Prostate gland (tissue), 2 donors: ENCODE measurements at regions not wholly inside any gene's neighbourhood (a gene's known extent, or its start where the extent isn't known, plus 50 kb on each side); places are given as distances from the start of the nearest gene placed in this dataset.

ENCODE experiments used
- CTCF ChIP-seq, 4 experiments: fragments of 200-600 bp in 2 of 4; fragments of 450-650 bp in 2 of 4; sonication (generic) in 2 of 4; IDR thresholded peaks; 1 replicate in 3 of 4; 2 replicates in 1 of 4; pipeline ENCODE4 v1.5.1; 2016 to 2019; ENCODE audit warnings: antibody characterized with exemption in 4 of 4, mild to moderate bottlenecking in 2 of 4, moderate library complexity in 2 of 4
- POLR2AphosphoS5 ChIP-seq: sonication (generic); formaldehyde crosslinking; IDR thresholded peaks from one replicate; pipeline ENCODE4 v1.6.1; 2017; ENCODE audit warnings: antibody characterized with exemption

- TF ChIP-seq CTCF (IDR thresholded peaks at IDR 0.05) = no peak
- no peak for TF ChIP-seq POLR2AphosphoS5
Observed at GRCh38 chr21:23496729-23497128, 2110.6 kb downstream of the MRPL39 start.
